ENCODE measurements at regions not wholly inside any gene's neighbourhood (a gene's known extent, or its start where the extent isn't known, plus 50 kb on each side); places are given as distances from the start of the nearest gene placed in this dataset.

DNA sequence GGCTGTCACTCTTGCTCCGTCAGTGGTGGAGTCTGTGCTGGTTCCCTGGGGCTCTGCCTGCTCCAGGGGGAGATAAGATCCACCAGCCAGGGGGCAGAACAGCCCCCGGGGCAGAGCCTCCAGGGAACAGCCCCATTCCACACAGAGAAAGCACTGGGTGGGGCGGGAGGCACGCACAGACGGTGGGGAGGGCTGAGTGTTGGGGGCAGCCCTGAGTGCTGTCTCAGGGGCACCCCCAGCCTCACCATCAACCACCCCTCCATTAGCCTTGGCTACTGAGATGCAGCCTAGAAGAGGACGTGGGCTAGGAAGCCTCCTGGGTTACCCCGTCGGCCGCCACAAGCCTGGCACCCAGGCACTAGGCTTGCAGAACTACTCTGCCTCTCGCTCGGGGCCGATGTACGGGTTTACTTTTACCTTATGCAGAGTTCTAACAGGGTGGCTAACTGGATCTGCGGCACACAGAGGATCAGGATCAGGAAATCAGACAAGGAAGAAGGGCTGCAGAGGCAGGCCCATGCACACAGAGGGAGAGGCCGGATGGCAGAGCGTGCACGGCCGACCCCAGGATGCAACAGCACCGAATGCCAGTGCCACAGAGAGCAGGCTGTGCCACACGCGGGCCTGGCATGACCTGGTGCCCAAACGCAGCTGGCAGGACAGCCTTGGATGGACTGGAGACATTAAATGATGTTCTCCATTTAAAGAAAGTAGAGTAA lies 140.5 kb downstream of the CTTN start:
- peaks cover 8% of the 10 kb centered on the region; the same call in 1 of the 2 replicates for H3K4me1 ChIP-seq (ENCODE audit: control insufficient read depth, insufficient read depth, low read length)
- H3K27me3 ChIP-seq (ENCODE audit: control insufficient read depth, insufficient read depth, low read length): no peaks in the 10 kb centered on the region
- no peak overlapping the region for H3K27ac ChIP-seq (ENCODE audit: low read depth, low read length)
- H3K36me3 ChIP-seq (ENCODE audit: control insufficient read depth, insufficient read depth, low read length): no peaks in the 10 kb centered on the region
- H3K9ac ChIP-seq (ENCODE audit: low read length): no peak overlapping the region
- H3K9me3 ChIP-seq (ENCODE audit: control insufficient read depth, insufficient read depth, low read depth, low read length): no peaks in the 10 kb centered on the region
- no peak overlapping the region for H3K4me3 ChIP-seq (ENCODE audit: low read depth, low read length)

DNA sequence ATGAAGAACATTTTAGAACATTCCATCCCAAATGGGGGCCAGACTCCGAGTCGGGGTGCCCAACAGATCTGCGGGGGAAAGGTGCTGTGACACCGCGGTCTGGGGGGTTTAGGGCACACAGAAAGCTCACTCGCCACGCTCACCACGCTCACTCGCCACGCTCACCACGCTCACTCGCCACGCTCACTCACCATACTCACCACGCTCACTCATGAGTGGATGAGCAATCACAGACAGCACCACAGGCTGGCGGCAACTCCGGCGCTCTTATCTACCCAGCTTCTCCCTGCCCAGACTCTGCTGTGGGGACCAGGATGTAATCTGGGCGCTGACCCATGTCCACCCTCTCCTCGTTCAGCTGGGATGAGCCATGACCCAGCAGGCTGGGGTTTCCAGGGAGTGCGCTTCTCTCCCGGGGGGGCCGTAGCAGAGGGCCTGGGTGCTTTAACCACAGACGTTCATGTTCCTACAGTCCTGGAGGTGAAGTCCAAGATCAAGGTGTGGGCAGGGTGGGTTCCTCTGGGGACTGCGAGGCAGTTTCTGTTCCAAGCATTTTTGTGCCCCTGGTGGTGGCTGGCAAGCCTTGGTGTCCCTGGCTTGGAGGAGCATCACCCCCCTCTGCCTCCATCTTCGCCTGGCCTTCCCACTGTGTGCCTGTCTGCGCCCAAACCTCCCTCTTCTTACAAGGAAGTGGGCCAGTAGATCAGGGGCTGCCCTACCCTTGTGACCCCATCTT lies 141.2 kb downstream of the CTTN start:
- H3K4me3 ChIP-seq (ENCODE audit: low read depth, low read length): no peak overlapping the region
- H3K9me3 ChIP-seq (ENCODE audit: control insufficient read depth, insufficient read depth, low read depth, low read length): no peaks in the 10 kb centered on the region
- H3K4me1 ChIP-seq (ENCODE audit: control insufficient read depth, insufficient read depth, low read length): peaks cover 8% of the 10 kb centered on the region
- no peak overlapping the region for H3K9ac ChIP-seq (ENCODE audit: low read length)
- no peaks in the 10 kb centered on the region for H3K36me3 ChIP-seq (ENCODE audit: control insufficient read depth, insufficient read depth, low read length)
- H3K27ac ChIP-seq (ENCODE audit: low read depth, low read length): no peak overlapping the region
- H3K27me3 ChIP-seq (ENCODE audit: control insufficient read depth, insufficient read depth, low read length): no peaks in the 10 kb centered on the region

- H3K36me3 ChIP-seq (ENCODE audit: control insufficient read depth, insufficient read depth, low read length): no peaks in the 10 kb centered on the region
- peaks cover 14% of the 10 kb centered on the region for H3K4me1 ChIP-seq (ENCODE audit: control insufficient read depth, insufficient read depth, low read length)
- no peaks in the 10 kb centered on the region for H3K9me3 ChIP-seq (ENCODE audit: control insufficient read depth, insufficient read depth, low read depth, low read length)
- H3K9ac ChIP-seq (ENCODE audit: low read length): no peak overlapping the region
- H3K4me3 ChIP-seq (ENCODE audit: low read depth, low read length): no peak overlapping the region
- no peak overlapping the region for H3K27ac ChIP-seq (ENCODE audit: low read depth, low read length)
- H3K27me3 ChIP-seq (ENCODE audit: control insufficient read depth, insufficient read depth, low read length): no peaks in the 10 kb centered on the region
Observed at GRCh38 chr11:70540196-70540595, 141.9 kb downstream of the CTTN start.

GRCh38 chr11:70541176-70541575 lies 142.8 kb downstream of the CTTN start:
- no peaks in the 10 kb centered on the region for H3K9me3 ChIP-seq (ENCODE audit: control insufficient read depth, insufficient read depth, low read depth, low read length)
- H3K4me1 ChIP-seq (ENCODE audit: control insufficient read depth, insufficient read depth, low read length): peaks cover 23% of the 10 kb centered on the region
- H3K27me3 ChIP-seq (ENCODE audit: control insufficient read depth, insufficient read depth, low read length): no peaks in the 10 kb centered on the region
- H3K9ac ChIP-seq (ENCODE audit: low read length): no peak overlapping the region
- H3K36me3 ChIP-seq (ENCODE audit: control insufficient read depth, insufficient read depth, low read length): no peaks in the 10 kb centered on the region
- H3K4me3 ChIP-seq (ENCODE audit: low read depth, low read length): no peak overlapping the region
- H3K27ac ChIP-seq (ENCODE audit: low read depth, low read length): no peak overlapping the region

GRCh38 chr11:70541699-70542098 lies 143.4 kb downstream of the CTTN start:
- no peaks in the 10 kb centered on the region for H3K9me3 ChIP-seq (ENCODE audit: control insufficient read depth, insufficient read depth, low read depth, low read length)
- H3K36me3 ChIP-seq (ENCODE audit: control insufficient read depth, insufficient read depth, low read length): no peaks in the 10 kb centered on the region
- H3K27me3 ChIP-seq (ENCODE audit: control insufficient read depth, insufficient read depth, low read length): no peaks in the 10 kb centered on the region
- H3K9ac ChIP-seq (ENCODE audit: low read length): no peak overlapping the region
- no peak overlapping the region for H3K4me3 ChIP-seq (ENCODE audit: low read depth, low read length)
- H3K27ac ChIP-seq (ENCODE audit: low read depth, low read length): no peak overlapping the region
- peaks cover 28% of the 10 kb centered on the region for H3K4me1 ChIP-seq (ENCODE audit: control insufficient read depth, insufficient read depth, low read length)

DNA sequence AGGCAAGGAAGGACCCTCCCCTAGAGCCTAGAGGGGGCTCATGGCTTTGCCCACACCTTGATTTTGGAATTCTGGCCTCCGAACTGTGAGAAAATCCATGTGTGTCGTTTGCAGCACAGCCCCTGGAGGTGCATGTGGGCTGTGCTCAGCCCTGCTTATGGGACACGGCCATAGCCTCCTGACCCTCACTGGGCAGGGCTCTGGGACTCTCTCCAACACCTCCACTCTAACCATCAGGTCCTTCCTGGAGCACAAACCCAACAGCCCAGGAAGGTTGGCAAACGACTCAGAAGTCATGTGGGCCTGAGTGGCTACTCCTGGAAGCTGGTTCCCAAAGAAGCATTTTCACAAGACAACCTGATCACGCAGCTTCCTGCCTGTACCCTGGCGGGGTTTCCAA lies 144.1 kb downstream of the CTTN start:
- no peak overlapping the region for H3K9ac ChIP-seq (ENCODE audit: low read length)
- no peaks in the 10 kb centered on the region for H3K36me3 ChIP-seq (ENCODE audit: control insufficient read depth, insufficient read depth, low read length)
- H3K4me1 ChIP-seq (ENCODE audit: control insufficient read depth, insufficient read depth, low read length): peaks cover 29% of the 10 kb centered on the region
- no peaks in the 10 kb centered on the region for H3K27me3 ChIP-seq (ENCODE audit: control insufficient read depth, insufficient read depth, low read length)
- H3K27ac ChIP-seq (ENCODE audit: low read depth, low read length): no peak overlapping the region
- H3K9me3 ChIP-seq (ENCODE audit: control insufficient read depth, insufficient read depth, low read depth, low read length): no peaks in the 10 kb centered on the region
- no peak overlapping the region for H3K4me3 ChIP-seq (ENCODE audit: low read depth, low read length)

DNA sequence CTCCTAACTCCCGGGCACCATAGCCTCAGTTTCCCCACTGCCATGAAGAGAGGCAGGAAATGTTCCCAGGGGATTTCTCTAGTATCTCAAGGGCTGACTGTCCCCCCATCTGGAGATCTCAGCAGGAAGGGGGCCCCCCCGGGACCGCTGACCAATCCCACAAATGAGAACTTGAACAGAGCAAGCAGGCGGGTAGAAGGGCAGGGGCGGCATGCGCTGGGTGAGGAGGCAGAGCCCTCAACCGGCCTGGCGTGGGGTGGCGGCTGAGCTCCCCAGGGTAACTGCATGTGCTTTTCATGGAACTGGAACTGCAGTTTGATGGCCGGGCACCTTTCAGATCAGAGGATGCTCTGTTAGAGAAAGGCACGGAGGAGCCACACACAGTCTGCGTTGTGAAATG lies 144.5 kb downstream of the CTTN start:
- Histone ChIP-seq H3K4me1 (ENCODE audit: control insufficient read depth, insufficient read depth, low read length) (peaks cover 28% of the 10 kb centered on the region), H3K9me3 (ENCODE audit: control insufficient read depth, insufficient read depth, low read depth, low read length) (no peaks in the 10 kb centered on the region), H3K27ac (ENCODE audit: low read depth, low read length) (no peak overlapping the region), H3K4me3 (ENCODE audit: low read depth, low read length) (no peak overlapping the region), H3K36me3 (ENCODE audit: control insufficient read depth, insufficient read depth, low read length) (no peaks in the 10 kb centered on the region), H3K9ac (ENCODE audit: low read length) (no peak overlapping the region), H3K27me3 (ENCODE audit: control insufficient read depth, insufficient read depth, low read length) (no peaks in the 10 kb centered on the region)

GRCh38 chr11:70543611-70544010 lies 145.3 kb downstream of the CTTN start:
- no peak overlapping the region for H3K27ac ChIP-seq (ENCODE audit: low read depth, low read length)
- H3K4me1 ChIP-seq (ENCODE audit: control insufficient read depth, insufficient read depth, low read length): peaks cover 22% of the 10 kb centered on the region
- H3K9me3 ChIP-seq (ENCODE audit: control insufficient read depth, insufficient read depth, low read depth, low read length): no peaks in the 10 kb centered on the region
- no peak overlapping the region for H3K9ac ChIP-seq (ENCODE audit: low read length)
- no peaks in the 10 kb centered on the region for H3K36me3 ChIP-seq (ENCODE audit: control insufficient read depth, insufficient read depth, low read length)
- no peaks in the 10 kb centered on the region for H3K27me3 ChIP-seq (ENCODE audit: control insufficient read depth, insufficient read depth, low read length)
- no peak overlapping the region for H3K4me3 ChIP-seq (ENCODE audit: low read depth, low read length)

DNA sequence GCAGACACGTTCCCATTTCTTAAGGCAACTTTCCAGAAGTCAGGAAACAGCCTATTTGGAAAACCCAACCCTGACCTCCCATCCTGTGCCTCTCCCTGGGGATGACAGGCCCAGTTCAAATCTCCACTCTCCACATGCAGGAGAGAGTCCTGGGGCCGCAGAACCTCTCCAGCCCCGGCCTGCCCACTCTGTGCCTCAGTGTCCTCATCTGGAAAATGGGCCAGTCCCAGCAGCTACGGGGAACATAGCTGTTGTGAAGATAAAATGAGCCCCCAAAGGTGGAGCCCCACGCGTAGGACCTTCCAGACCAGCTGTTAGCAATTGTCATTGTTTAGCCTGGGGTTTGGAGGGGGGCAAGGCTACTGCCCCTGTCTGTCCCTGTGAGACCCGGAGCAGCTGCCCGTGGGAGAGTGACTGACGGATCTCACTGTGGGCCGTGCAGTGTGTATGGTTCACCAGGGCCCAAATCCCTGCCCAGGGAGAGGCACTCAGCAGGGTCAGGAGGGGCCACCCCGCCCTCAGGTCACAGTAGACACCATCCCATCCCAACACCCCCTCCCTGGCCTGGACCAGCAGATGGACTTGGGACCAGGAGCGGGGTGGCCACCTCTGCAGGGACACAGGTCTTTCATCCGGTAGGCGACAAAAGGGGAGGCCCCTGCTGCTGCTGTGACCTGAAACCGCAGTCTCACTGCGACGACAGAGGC lies 145.9 kb downstream of the CTTN start:
- Histone ChIP-seq H3K9ac (ENCODE audit: low read length) (no peak overlapping the region), H3K27ac (ENCODE audit: low read depth, low read length) (no peak overlapping the region), H3K4me1 (ENCODE audit: control insufficient read depth, insufficient read depth, low read length) (peaks cover 22% of the 10 kb centered on the region), H3K36me3 (ENCODE audit: control insufficient read depth, insufficient read depth, low read length) (no peaks in the 10 kb centered on the region), H3K27me3 (ENCODE audit: control insufficient read depth, insufficient read depth, low read length) (no peaks in the 10 kb centered on the region), H3K9me3 (ENCODE audit: control insufficient read depth, insufficient read depth, low read depth, low read length) (no peaks in the 10 kb centered on the region), H3K4me3 (ENCODE audit: low read depth, low read length) (no peak overlapping the region)

- Histone ChIP-seq H3K27me3 (ENCODE audit: control insufficient read depth, insufficient read depth, low read length) (no peaks in the 10 kb centered on the region), H3K9me3 (ENCODE audit: control insufficient read depth, insufficient read depth, low read depth, low read length) (no peaks in the 10 kb centered on the region), H3K27ac (ENCODE audit: low read depth, low read length) (no peak overlapping the region), H3K9ac (ENCODE audit: low read length) (no peak overlapping the region), H3K4me1 (ENCODE audit: control insufficient read depth, insufficient read depth, low read length) (peaks cover 22% of the 10 kb centered on the region), H3K36me3 (ENCODE audit: control insufficient read depth, insufficient read depth, low read length) (no peaks in the 10 kb centered on the region), H3K4me3 (ENCODE audit: low read depth, low read length) (no peak overlapping the region)
Observed at GRCh38 chr11:70544774-70545609, 146.7 kb downstream of the CTTN start.

Data from HUES6 (cell line).